H1 (cell line): ENCODE measurements at regions not wholly inside any gene's neighbourhood (a gene's known extent, or its start where the extent isn't known, plus 50 kb on each side); places are given as distances from the start of the nearest gene placed in this dataset.

Experiments used
- BRCA1 ChIP-seq: IDR thresholded peaks from 2 replicates; pipeline ENCODE4 v1.6.1; 2012; ENCODE audit warnings: low read depth, low read length, improper control_type of control experiment
- CBX8 ChIP-seq: fragments of 300-800, 300-1000 bp; sonication (generic); IDR thresholded peaks from 2 replicates; pipeline ENCODE4 v1.7.1; 2016; ENCODE audit warnings: low read depth, low read length, borderline replicate concordance
- EZH2 ChIP-seq: fragments of 200-600 bp; sonication (generic); IDR thresholded peaks from 2 replicates; pipeline ENCODE4 v1.7.1; 2012; ENCODE audit warnings: low read depth, mild to moderate bottlenecking, moderate library complexity, low read length, inconsistent platforms; ENCODE audit not compliant: severe bottlenecking
- GABPA ChIP-seq: IDR thresholded peaks from 2 replicates; pipeline ENCODE4 v1.6.1; 2011; ENCODE audit warnings: mild to moderate bottlenecking, low read length, moderate library complexity, borderline replicate concordance; ENCODE audit not compliant: insufficient read depth
- GTF2F1 ChIP-seq: IDR thresholded peaks from 2 replicates; pipeline ENCODE4 v1.6.1; 2012; ENCODE audit warnings: low read depth, low read length, improper control_type of control experiment, borderline replicate concordance
- MAX ChIP-seq: IDR thresholded peaks from 2 replicates; pipeline ENCODE4 v1.6.1; 2012; ENCODE audit warnings: inconsistent platforms
- POLR2A ChIP-seq, 2 experiments: IDR thresholded peaks; 1 replicate in 1 of 2; 2 replicates in 1 of 2; pipeline ENCODE4 v1.6.1; 2011; ENCODE audit warnings: low read depth in 2 of 2, low read length in 2 of 2, mild to moderate bottlenecking in 2 of 2; ENCODE audit errors: control extremely low read depth in 1 of 2
- RFX5 ChIP-seq: IDR thresholded peaks from 2 replicates; pipeline ENCODE4 v1.6.1; 2011; ENCODE audit warnings: low read depth, low read length, improper control_type of control experiment, borderline replicate concordance
- SIX5 ChIP-seq: IDR thresholded peaks from 2 replicates; pipeline ENCODE4 v1.6.1; 2011; ENCODE audit warnings: mild to moderate bottlenecking, low read depth, low read length
- TAF1 ChIP-seq: IDR thresholded peaks from 2 replicates; pipeline ENCODE4 v1.6.1; 2011; ENCODE audit warnings: mild to moderate bottlenecking, low read depth, low read length

- no peak for TF ChIP-seq EZH2
- no peak for TF ChIP-seq GTF2F1
- TF ChIP-seq BRCA1, result no peak
- TF ChIP-seq CBX8, result no peak
- no peak for TF ChIP-seq SIX5
- no peak for TF ChIP-seq RFX5
- TF ChIP-seq POLR2A (IDR thresholded peaks at IDR 0.05; ENCODE audit: control extremely low read depth in 1 of 2, low read depth in 2 of 2, low read length in 2 of 2), result no peak
- TF ChIP-seq GABPA, result no peak
- TF ChIP-seq TAF1, result no peak
- TF ChIP-seq MAX, result no peak
Observed at GRCh38 chr10:84606428-84606827, 278.0 kb downstream of the CCSER2 start.
